ENCODE measurements at regions not wholly inside any gene's neighbourhood (a gene's known extent, or its start where the extent isn't known, plus 50 kb on each side); places are given as distances from the start of the nearest gene placed in this dataset.

GRCh38 chr6:139738801-139739455 is 364.5 kb upstream of the CITED2 start:
- TF ChIP-seq, protein P1, sequence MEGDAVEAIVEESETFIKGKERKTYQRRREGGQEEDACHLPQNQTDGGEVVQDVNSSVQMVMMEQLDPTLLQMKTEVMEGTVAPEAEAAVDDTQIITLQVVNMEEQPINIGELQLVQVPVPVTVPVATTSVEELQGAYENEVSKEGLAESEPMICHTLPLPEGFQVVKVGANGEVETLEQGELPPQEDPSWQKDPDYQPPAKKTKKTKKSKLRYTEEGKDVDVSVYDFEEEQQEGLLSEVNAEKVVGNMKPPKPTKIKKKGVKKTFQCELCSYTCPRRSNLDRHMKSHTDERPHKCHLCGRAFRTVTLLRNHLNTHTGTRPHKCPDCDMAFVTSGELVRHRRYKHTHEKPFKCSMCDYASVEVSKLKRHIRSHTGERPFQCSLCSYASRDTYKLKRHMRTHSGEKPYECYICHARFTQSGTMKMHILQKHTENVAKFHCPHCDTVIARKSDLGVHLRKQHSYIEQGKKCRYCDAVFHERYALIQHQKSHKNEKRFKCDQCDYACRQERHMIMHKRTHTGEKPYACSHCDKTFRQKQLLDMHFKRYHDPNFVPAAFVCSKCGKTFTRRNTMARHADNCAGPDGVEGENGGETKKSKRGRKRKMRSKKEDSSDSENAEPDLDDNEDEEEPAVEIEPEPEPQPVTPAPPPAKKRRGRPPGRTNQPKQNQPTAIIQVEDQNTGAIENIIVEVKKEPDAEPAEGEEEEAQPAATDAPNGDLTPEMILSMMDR (IDR thresholded peaks at IDR 0.05 in 4 of 5, conservative IDR thresholded peaks at IDR 0.05 in 1 of 5) = no peak
- no peak for TF ChIP-seq POLR2A (IDR thresholded peaks at IDR 0.05)
